ENCODE measurements at regions not wholly inside any gene's neighbourhood (a gene's known extent, or its start where the extent isn't known, plus 50 kb on each side); places are given as distances from the start of the nearest gene placed in this dataset.

DNA sequence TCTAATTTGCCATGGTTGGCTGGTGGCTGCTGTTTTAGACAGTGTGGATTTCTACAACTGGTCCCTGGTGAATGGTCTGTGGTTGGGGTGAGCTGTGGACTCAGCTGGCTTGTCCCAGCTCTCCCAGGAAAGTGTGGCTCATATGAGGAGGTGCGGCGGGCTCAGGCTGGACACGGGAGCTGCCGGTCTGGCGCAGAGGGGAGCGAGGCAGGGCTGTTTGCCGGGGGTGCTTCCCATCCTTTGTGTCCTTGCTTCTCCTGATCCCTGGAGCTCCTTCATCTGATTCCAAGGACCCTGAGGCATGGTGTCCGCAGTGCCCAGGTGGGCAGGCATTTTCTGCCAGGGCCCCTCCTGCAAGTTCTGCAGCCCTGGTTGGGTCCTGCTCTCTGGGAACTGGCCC is 104.9 kb downstream of the TEX29 start:
- H3K27me3 Mint-ChIP-seq (ENCODE audit: insufficient read depth, low read depth), result peaks cover 9% of the 10 kb centered on the region
- Histone ChIP-seq H3K4me3 (no peak overlapping the region), H3K4me2 (no peak overlapping the region), H3K9ac (no peak overlapping the region), H3K36me3 (no peaks in the 10 kb centered on the region), H3K27me3 (no peaks in the 10 kb centered on the region), H3K4me1 (no peaks in the 10 kb centered on the region), H3K79me2 (ENCODE audit: low read depth) (no peaks in the 10 kb centered on the region), H3F3A (ENCODE audit: low read depth) (no peaks in the 10 kb centered on the region), H2AFZ (replicated peaks) (no peak overlapping the region), H3K9me3 (ENCODE audit: low read depth) (no peaks in the 10 kb centered on the region), H4K20me1 (ENCODE audit: low read depth) (no peaks in the 10 kb centered on the region), H3K27ac (no peak overlapping the region)
- no peak for TF ChIP-seq EZH2phosphoT487 (IDR thresholded peaks at IDR 0.05)
- TF ChIP-seq, protein P1, sequence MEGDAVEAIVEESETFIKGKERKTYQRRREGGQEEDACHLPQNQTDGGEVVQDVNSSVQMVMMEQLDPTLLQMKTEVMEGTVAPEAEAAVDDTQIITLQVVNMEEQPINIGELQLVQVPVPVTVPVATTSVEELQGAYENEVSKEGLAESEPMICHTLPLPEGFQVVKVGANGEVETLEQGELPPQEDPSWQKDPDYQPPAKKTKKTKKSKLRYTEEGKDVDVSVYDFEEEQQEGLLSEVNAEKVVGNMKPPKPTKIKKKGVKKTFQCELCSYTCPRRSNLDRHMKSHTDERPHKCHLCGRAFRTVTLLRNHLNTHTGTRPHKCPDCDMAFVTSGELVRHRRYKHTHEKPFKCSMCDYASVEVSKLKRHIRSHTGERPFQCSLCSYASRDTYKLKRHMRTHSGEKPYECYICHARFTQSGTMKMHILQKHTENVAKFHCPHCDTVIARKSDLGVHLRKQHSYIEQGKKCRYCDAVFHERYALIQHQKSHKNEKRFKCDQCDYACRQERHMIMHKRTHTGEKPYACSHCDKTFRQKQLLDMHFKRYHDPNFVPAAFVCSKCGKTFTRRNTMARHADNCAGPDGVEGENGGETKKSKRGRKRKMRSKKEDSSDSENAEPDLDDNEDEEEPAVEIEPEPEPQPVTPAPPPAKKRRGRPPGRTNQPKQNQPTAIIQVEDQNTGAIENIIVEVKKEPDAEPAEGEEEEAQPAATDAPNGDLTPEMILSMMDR (IDR thresholded peaks at IDR 0.05), result no peak
- no peak for TF ChIP-seq EZH2 (IDR thresholded peaks at IDR 0.05)
- H3K27ac Mint-ChIP-seq, result no peak overlapping the region
- peaks cover 10% of the 10 kb centered on the region for H3K4me1 Mint-ChIP-seq
- no peak for DNase-seq (ENCODE audit: low spot score)
- no peak overlapping the region for H3K4me3 Mint-ChIP-seq
- no peaks in the 10 kb centered on the region for H3K36me3 Mint-ChIP-seq
- no peaks in the 10 kb centered on the region for H3K9me3 Mint-ChIP-seq

- Histone ChIP-seq H3F3A (ENCODE audit: low read depth) (no peaks in the 10 kb centered on the region), H3K4me2 (peak overlapping the region; percentile 62), H4K20me1 (ENCODE audit: low read depth) (no peaks in the 10 kb centered on the region), H2AFZ (replicated peaks) (peak overlapping the region; percentile 82), H3K36me3 (no peaks in the 10 kb centered on the region), H3K27ac (no peak overlapping the region), H3K79me2 (ENCODE audit: low read depth) (no peaks in the 10 kb centered on the region), H3K4me1 (peaks cover 7% of the 10 kb centered on the region), H3K9ac (no peak overlapping the region), H3K9me3 (ENCODE audit: low read depth) (no peaks in the 10 kb centered on the region), H3K27me3 (peaks cover 4% of the 10 kb centered on the region), H3K4me3 (peak overlapping the region; percentile 39)
- no peaks in the 10 kb centered on the region for H3K36me3 Mint-ChIP-seq
- DNase-seq (ENCODE audit: low spot score), result peak; percentile 69
- H3K9me3 Mint-ChIP-seq, result peaks cover 2% of the 10 kb centered on the region
- peaks cover 11% of the 10 kb centered on the region for H3K4me1 Mint-ChIP-seq
- H3K27ac Mint-ChIP-seq, result no peak overlapping the region
- H3K4me3 Mint-ChIP-seq, result peak overlapping the region; percentile 63
- no peak for TF ChIP-seq EZH2 (IDR thresholded peaks at IDR 0.05)
- TF ChIP-seq, protein P1 (IDR thresholded peaks at IDR 0.05), result peak; percentile 80
- peaks cover 6% of the 10 kb centered on the region for H3K27me3 Mint-ChIP-seq (ENCODE audit: insufficient read depth, low read depth)
These were observed 108.7 kb downstream of the TEX29 start for GRCh38 chr13:111429064-111429558.

DNA sequence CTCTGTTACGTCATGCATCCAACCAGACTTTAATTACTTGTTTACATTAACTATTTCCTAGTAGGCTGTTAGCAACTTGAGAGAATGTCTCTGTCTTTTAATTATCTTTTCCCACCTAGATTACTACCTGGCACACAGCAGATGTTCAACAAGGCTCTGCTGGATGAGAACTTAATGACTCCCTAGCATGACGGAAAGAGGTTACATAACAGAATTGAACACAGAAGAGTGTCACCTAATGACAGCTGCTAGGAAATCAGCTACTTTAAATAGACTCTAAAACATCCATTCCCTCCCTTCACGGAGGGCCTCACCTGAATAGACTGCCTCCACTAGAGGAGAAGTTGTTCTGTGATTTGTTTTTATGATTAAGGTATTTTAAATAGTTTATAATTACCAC is 110.8 kb downstream of the TEX29 start:
- Mint-ChIP-seq H3K4me3 (no peak overlapping the region), H3K4me1 (peaks cover 8% of the 10 kb centered on the region), H3K27ac (no peak overlapping the region), H3K36me3 (no peaks in the 10 kb centered on the region), H3K27me3 (ENCODE audit: insufficient read depth, low read depth) (peaks cover 5% of the 10 kb centered on the region), H3K9me3 (peaks cover 4% of the 10 kb centered on the region)
- TF ChIP-seq, protein P1 (IDR thresholded peaks at IDR 0.05), result no peak
- TF ChIP-seq EZH2phosphoT487 (IDR thresholded peaks at IDR 0.05) (no peak), EZH2 (IDR thresholded peaks at IDR 0.05) (no peak)
- H3K9me3 ChIP-seq (ENCODE audit: low read depth), result no peaks in the 10 kb centered on the region
- H3K27ac ChIP-seq, result no peak overlapping the region
- H3K4me1 ChIP-seq, result peaks cover 7% of the 10 kb centered on the region
- no peak overlapping the region for H2AFZ ChIP-seq (replicated peaks)
- no peaks in the 10 kb centered on the region for H3K36me3 ChIP-seq
- H3K4me2 ChIP-seq, result no peak overlapping the region
- no peaks in the 10 kb centered on the region for H3F3A ChIP-seq (ENCODE audit: low read depth)
- H3K9ac ChIP-seq, result no peak overlapping the region
- no peaks in the 10 kb centered on the region for H3K79me2 ChIP-seq (ENCODE audit: low read depth)
- DNase-seq (ENCODE audit: low spot score), result no peak
- H3K4me3 ChIP-seq, result no peak overlapping the region
- H3K27me3 ChIP-seq, result peaks cover 4% of the 10 kb centered on the region
- no peaks in the 10 kb centered on the region for H4K20me1 ChIP-seq (ENCODE audit: low read depth)
